ENCODE measurements at regions not wholly inside any gene's neighbourhood (a gene's known extent, or its start where the extent isn't known, plus 50 kb on each side); places are given as distances from the start of the nearest gene placed in this dataset.

- TF ChIP-seq CTCF (IDR thresholded peaks at IDR 0.05) (no peak), POLR2AphosphoS5 (IDR thresholded peaks at IDR 0.05) (no peak)
Observed at GRCh38 chr16:59597269-59597668, 863.2 kb upstream of the GOT2 start.

Data from prostate gland (tissue), 2 donors.